GM20000 (cell line): ENCODE measurements at regions not wholly inside any gene's neighbourhood (a gene's known extent, or its start where the extent isn't known, plus 50 kb on each side); places are given as distances from the start of the nearest gene placed in this dataset.

Source experiments
- DNase-seq: peaks from one replicate; pipeline ENCODE4 v3.0.0; 2012; ENCODE audit warnings: low spot score
- CTCF ChIP-seq: IDR thresholded peaks from 2 replicates; pipeline ENCODE4 v1.5.1; 2012; ENCODE audit warnings: mild to moderate bottlenecking, control low read depth; ENCODE audit errors: extremely low read depth, missing control alignments

- no peak for TF ChIP-seq CTCF
These were observed 319.4 kb upstream of the HTR2A start for GRCh38 chr13:47216176-47216822.

GRCh38 chr13:47215736-47216135 lies 318.9 kb upstream of the HTR2A start:
- no peak for TF ChIP-seq CTCF
- DNase-seq, result no peak

More at GRCh38 chr13:47216176-47216822, 319.4 kb upstream of the HTR2A start:
- no peak for DNase-seq

- DNase-seq, result no peak
- no peak for TF ChIP-seq CTCF
These were observed 316.2 kb upstream of the HTR2A start for GRCh38 chr13:47213047-47213446.

GRCh38 chr13:47211106-47211505 lies 314.3 kb upstream of the HTR2A start:
- TF ChIP-seq CTCF, result no peak
- no peak for DNase-seq

GRCh38 chr13:47206111-47206510 lies 309.3 kb upstream of the HTR2A start:
- no peak for DNase-seq
- no peak for TF ChIP-seq CTCF

- no peak for TF ChIP-seq CTCF
- no peak for DNase-seq
These were observed 293.9 kb upstream of the HTR2A start for GRCh38 chr13:47190696-47191305.

GRCh38 chr13:47188802-47189201 lies 291.9 kb upstream of the HTR2A start:
- DNase-seq, result no peak
- TF ChIP-seq CTCF, result no peak
